Activated CD4-positive, alpha-beta T cell treated with anti-CD3 and anti-CD28 coated beads, Interleukin-2, amount 50 U/mL, for 16 hours (primary cell): ENCODE measurements at regions not wholly inside any gene's neighbourhood (a gene's known extent, or its start where the extent isn't known, plus 50 kb on each side); places are given as distances from the start of the nearest gene placed in this dataset.
A peak's percentile ranks its signal among the peaks of the same experiment; 100 is the strongest.

Experiments
- DNase-seq: peaks from one replicate; pipeline ENCODE4 v3.0.0-alpha.2; 2020

GRCh38 chr1:218829097-218829496 lies 344.6 kb upstream of the LYPLAL1 start:
- no peak for DNase-seq

GRCh38 chr1:218835609-218836008 lies 338.1 kb upstream of the LYPLAL1 start:
- no peak for DNase-seq

GRCh38 chr1:218836264-218836663 lies 337.4 kb upstream of the LYPLAL1 start:
- DNase-seq, result no peak

GRCh38 chr1:218837051-218837450 lies 336.6 kb upstream of the LYPLAL1 start:
- no peak for DNase-seq

GRCh38 chr1:218845589-218845988 lies 328.1 kb upstream of the LYPLAL1 start:
- DNase-seq, result no peak

GRCh38 chr1:218846181-218846580 lies 327.5 kb upstream of the LYPLAL1 start:
- DNase-seq, result no peak

- DNase-seq, result no peak
Observed at GRCh38 chr1:218847089-218847768, 326.4 kb upstream of the LYPLAL1 start.

- no peak for DNase-seq
Observed at GRCh38 chr1:218848009-218848408, 325.7 kb upstream of the LYPLAL1 start.

GRCh38 chr1:218850367-218850766 lies 323.3 kb upstream of the LYPLAL1 start:
- DNase-seq, result no peak

- DNase-seq, result no peak
Observed at GRCh38 chr1:218851586-218851985, 322.1 kb upstream of the LYPLAL1 start.

- DNase-seq, result no peak
Observed at GRCh38 chr1:218852527-218852926, 321.2 kb upstream of the LYPLAL1 start.

- no peak for DNase-seq
Observed at GRCh38 chr1:218863987-218864386, 309.7 kb upstream of the LYPLAL1 start.

- no peak for DNase-seq
Observed at GRCh38 chr1:218865591-218865990, 308.1 kb upstream of the LYPLAL1 start.

GRCh38 chr1:218866507-218866906 lies 307.2 kb upstream of the LYPLAL1 start:
- no peak for DNase-seq

- no peak for DNase-seq
Observed at GRCh38 chr1:218867066-218867465, 306.6 kb upstream of the LYPLAL1 start.

- no peak for DNase-seq
Observed at GRCh38 chr1:218867941-218868626, 305.6 kb upstream of the LYPLAL1 start.

GRCh38 chr1:218869276-218869675 lies 304.4 kb upstream of the LYPLAL1 start:
- no peak for DNase-seq

GRCh38 chr1:218872026-218872425 lies 301.7 kb upstream of the LYPLAL1 start:
- no peak for DNase-seq

GRCh38 chr1:218872928-218873327 lies 300.8 kb upstream of the LYPLAL1 start:
- no peak for DNase-seq

GRCh38 chr1:218874313-218874712 lies 299.4 kb upstream of the LYPLAL1 start:
- DNase-seq, result peak; percentile 7

- no peak for DNase-seq
Observed at GRCh38 chr1:218874801-218875400, 298.8 kb upstream of the LYPLAL1 start.

- DNase-seq, result no peak
Observed at GRCh38 chr1:218878369-218878768, 295.3 kb upstream of the LYPLAL1 start.

GRCh38 chr1:218880484-218881060 lies 293.1 kb upstream of the LYPLAL1 start:
- DNase-seq, result no peak

- DNase-seq, result no peak
Observed at GRCh38 chr1:218882454-218882853, 291.2 kb upstream of the LYPLAL1 start.
